GM12891 (cell line): ENCODE measurements at regions not wholly inside any gene's neighbourhood (a gene's known extent, or its start where the extent isn't known, plus 50 kb on each side); places are given as distances from the start of the nearest gene placed in this dataset.

Experiments
- POLR2A ChIP-seq: IDR thresholded peaks from 2 replicates; pipeline ENCODE4 v1.6.1; 2011; ENCODE audit warnings: low read depth, low read length, control low read depth
- POLR2AphosphoS5 ChIP-seq: IDR thresholded peaks from 2 replicates; pipeline ENCODE4 v1.6.1; 2011; ENCODE audit warnings: low read depth, low read length, control low read depth
- POU2F2 ChIP-seq: IDR thresholded peaks from 2 replicates; pipeline ENCODE4 v1.6.1; 2011; ENCODE audit warnings: low read depth, mild to moderate bottlenecking, control low read depth, low read length, moderate library complexity
- SPI1 ChIP-seq: IDR thresholded peaks from 2 replicates; pipeline ENCODE4 v1.6.1; 2011; ENCODE audit warnings: low read depth, low read length, control low read depth

DNA sequence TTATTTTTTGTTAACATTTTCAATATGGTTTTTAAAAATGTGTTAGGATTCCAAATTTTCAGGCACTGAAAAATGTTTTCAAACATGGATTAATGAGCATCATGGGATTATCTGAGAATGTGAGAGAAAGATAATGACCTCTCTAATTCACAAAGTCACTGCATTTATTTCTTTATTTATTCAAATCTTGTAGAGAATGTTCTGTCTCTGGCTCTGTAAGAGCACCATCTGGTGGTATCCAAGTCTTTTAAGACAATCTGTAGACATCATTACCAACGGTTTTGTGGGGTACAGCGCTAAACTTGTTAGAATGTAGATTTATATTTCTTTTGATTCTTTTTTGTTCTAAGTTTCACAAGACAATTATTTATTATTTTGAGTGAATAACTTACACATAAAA is 956.0 kb upstream of the NOVA1 start:
- no peak for TF ChIP-seq POLR2A
- TF ChIP-seq SPI1, result no peak
- no peak for TF ChIP-seq POU2F2
- no peak for TF ChIP-seq POLR2AphosphoS5
